ENCODE measurements at regions not wholly inside any gene's neighbourhood (a gene's known extent, or its start where the extent isn't known, plus 50 kb on each side); places are given as distances from the start of the nearest gene placed in this dataset.

- Histone ChIP-seq H3K27me3 (replicated peaks; ENCODE audit: insufficient read depth, low read length) (no peaks in the 10 kb centered on the region), H3K36me3 (replicated peaks; ENCODE audit: insufficient read depth, low read length) (no peaks in the 10 kb centered on the region), H3K4me1 (ENCODE audit: low read length) (no peaks in the 10 kb centered on the region), H3K9me3 (replicated peaks; ENCODE audit: insufficient read depth, low read length) (no peaks in the 10 kb centered on the region), H3K27ac (ENCODE audit: low read length) (no peak overlapping the region), H3K9me2 (replicated peaks; ENCODE audit: insufficient read depth, low read length) (no peaks in the 10 kb centered on the region), H3K4me3 (ENCODE audit: low read length) (no peak overlapping the region), H3K9ac (ENCODE audit: low read length) (no peak overlapping the region), H3K79me2 (ENCODE audit: low read length) (no peaks in the 10 kb centered on the region), H3K4me2 (ENCODE audit: low read depth, low read length) (no peak overlapping the region), H4K20me1 (ENCODE audit: insufficient read depth, low read length) (no peaks in the 10 kb centered on the region), H2AFZ (ENCODE audit: low read length) (no peak overlapping the region), H3F3A (ENCODE audit: insufficient read depth, low read length) (no peaks in the 10 kb centered on the region)
- TF ChIP-seq CTCF (IDR thresholded peaks at IDR 0.05; ENCODE audit: low read length) (no peak), EZH2 (optimal IDR thresholded peaks at IDR 0.05; ENCODE audit: low read depth, low read length) (no peak), EZH2phosphoT487 (IDR thresholded peaks at IDR 0.05; ENCODE audit: low read length) (no peak)
- DNase-seq, result no peak
Measured at GRCh38 chr10:28958468-28958867, 281.1 kb downstream of the BAMBI start.

GRCh38 chr10:28959850-28960501, 282.7 kb downstream of the BAMBI start:
- Histone ChIP-seq H3K36me3 (replicated peaks; ENCODE audit: insufficient read depth, low read length) (no peaks in the 10 kb centered on the region), H3K9me3 (replicated peaks; ENCODE audit: insufficient read depth, low read length) (no peaks in the 10 kb centered on the region), H3K4me1 (ENCODE audit: low read length) (no peaks in the 10 kb centered on the region), H3K27me3 (replicated peaks; ENCODE audit: insufficient read depth, low read length) (no peaks in the 10 kb centered on the region), H4K20me1 (ENCODE audit: insufficient read depth, low read length) (no peaks in the 10 kb centered on the region), H3F3A (ENCODE audit: insufficient read depth, low read length) (no peaks in the 10 kb centered on the region), H3K79me2 (ENCODE audit: low read length) (no peaks in the 10 kb centered on the region), H3K9me2 (replicated peaks; ENCODE audit: insufficient read depth, low read length) (no peaks in the 10 kb centered on the region), H3K27ac (ENCODE audit: low read length) (no peak overlapping the region), H3K9ac (ENCODE audit: low read length) (no peak overlapping the region), H3K4me2 (ENCODE audit: low read depth, low read length) (no peak overlapping the region), H2AFZ (ENCODE audit: low read length) (no peak overlapping the region), H3K4me3 (ENCODE audit: low read length) (no peak overlapping the region)
- no peak for DNase-seq
- TF ChIP-seq EZH2 (optimal IDR thresholded peaks at IDR 0.05; ENCODE audit: low read depth, low read length), result no peak
- no peak for TF ChIP-seq EZH2phosphoT487 (IDR thresholded peaks at IDR 0.05; ENCODE audit: low read length)
- TF ChIP-seq CTCF (IDR thresholded peaks at IDR 0.05; ENCODE audit: low read length), result no peak

GRCh38 chr10:28962768-28963167, 285.4 kb downstream of the BAMBI start:
- Histone ChIP-seq H3K4me3 (ENCODE audit: low read length) (no peak overlapping the region), H3K4me1 (ENCODE audit: low read length) (no peaks in the 10 kb centered on the region), H3K9me2 (replicated peaks; ENCODE audit: insufficient read depth, low read length) (no peaks in the 10 kb centered on the region), H3K9me3 (replicated peaks; ENCODE audit: insufficient read depth, low read length) (no peaks in the 10 kb centered on the region), H3K27me3 (replicated peaks; ENCODE audit: insufficient read depth, low read length) (no peaks in the 10 kb centered on the region), H2AFZ (ENCODE audit: low read length) (no peak overlapping the region), H3K79me2 (ENCODE audit: low read length) (no peaks in the 10 kb centered on the region), H3K36me3 (replicated peaks; ENCODE audit: insufficient read depth, low read length) (no peaks in the 10 kb centered on the region), H4K20me1 (ENCODE audit: insufficient read depth, low read length) (no peaks in the 10 kb centered on the region), H3K4me2 (ENCODE audit: low read depth, low read length) (no peak overlapping the region), H3F3A (ENCODE audit: insufficient read depth, low read length) (no peaks in the 10 kb centered on the region), H3K27ac (ENCODE audit: low read length) (no peak overlapping the region), H3K9ac (ENCODE audit: low read length) (no peak overlapping the region)
- DNase-seq, result no peak
- TF ChIP-seq EZH2phosphoT487 (IDR thresholded peaks at IDR 0.05; ENCODE audit: low read length) (no peak), EZH2 (optimal IDR thresholded peaks at IDR 0.05; ENCODE audit: low read depth, low read length) (no peak), CTCF (IDR thresholded peaks at IDR 0.05; ENCODE audit: low read length) (no peak)
